Epidermal melanocyte (primary cell): ENCODE measurements at regions not wholly inside any gene's neighbourhood (a gene's known extent, or its start where the extent isn't known, plus 50 kb on each side); places are given as distances from the start of the nearest gene placed in this dataset.
"Not testable (repeated sequence)": the region's sequence is repeated elsewhere in the genome, so short reads cannot be mapped to it uniquely, and the experiment has no call there.

Experiments
- DNase-seq: peaks from one replicate; pipeline ENCODE4 v3.0.0; 2011; ENCODE audit warnings: low spot score; ENCODE audit not compliant: insufficient read length

DNA sequence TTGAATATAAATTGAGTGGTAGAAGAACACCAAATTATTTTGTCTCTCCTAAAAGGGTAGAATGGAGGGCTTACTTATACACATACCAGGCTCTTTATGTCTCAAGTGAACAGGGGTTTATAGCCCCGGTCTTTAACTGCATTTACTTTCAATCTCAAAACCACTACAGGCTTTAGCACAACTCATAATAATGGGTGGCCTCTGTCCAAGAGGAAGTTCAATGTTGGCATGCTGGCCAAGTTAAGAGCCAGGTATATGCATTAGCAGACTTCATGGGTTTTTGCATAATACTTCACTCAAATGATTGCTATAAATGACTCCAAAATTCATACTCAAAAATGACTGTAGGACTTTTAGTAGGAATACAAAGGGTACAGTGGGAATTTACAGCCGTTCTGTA is 118.5 kb upstream of the OTUD4 start:
- DNase-seq, result no peak

DNA sequence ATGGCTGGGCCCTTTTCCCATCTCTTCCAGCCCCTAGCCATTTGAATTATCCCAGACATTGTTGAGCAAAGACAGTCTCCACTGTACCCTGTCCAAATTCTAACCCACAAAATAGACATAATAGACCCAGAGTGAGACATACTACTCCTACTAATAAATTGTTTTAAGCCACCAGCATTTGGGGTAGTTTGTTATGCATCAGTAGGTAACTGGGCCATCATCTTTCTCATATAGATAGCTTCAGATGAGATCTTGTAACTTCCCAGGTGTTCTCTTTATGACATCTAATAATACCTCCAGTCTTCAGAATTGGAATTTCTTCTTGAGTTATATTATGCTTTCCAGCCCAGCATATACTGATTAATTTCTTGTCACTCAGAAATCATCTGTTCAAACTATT is 117.2 kb upstream of the OTUD4 start:
- DNase-seq, result no peak

DNA sequence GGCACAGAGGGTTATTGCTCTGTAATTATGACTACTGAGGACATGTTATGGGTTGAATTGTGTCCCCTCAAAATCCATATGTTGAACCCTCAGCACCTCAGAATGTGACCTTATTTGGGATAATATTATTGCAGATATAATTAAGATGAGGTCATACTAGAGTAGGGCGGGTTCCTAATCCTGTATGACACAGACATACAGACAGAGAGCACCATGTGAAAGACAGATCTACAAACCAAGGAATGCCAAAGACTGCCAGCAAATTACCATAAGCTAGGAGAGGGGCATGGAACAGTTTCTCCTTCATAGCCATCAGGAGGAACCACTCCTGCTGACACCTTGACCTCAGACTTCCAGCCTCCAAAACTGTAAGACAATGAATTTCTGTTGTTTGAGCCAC is 115.2 kb upstream of the OTUD4 start:
- no peak for DNase-seq

DNA sequence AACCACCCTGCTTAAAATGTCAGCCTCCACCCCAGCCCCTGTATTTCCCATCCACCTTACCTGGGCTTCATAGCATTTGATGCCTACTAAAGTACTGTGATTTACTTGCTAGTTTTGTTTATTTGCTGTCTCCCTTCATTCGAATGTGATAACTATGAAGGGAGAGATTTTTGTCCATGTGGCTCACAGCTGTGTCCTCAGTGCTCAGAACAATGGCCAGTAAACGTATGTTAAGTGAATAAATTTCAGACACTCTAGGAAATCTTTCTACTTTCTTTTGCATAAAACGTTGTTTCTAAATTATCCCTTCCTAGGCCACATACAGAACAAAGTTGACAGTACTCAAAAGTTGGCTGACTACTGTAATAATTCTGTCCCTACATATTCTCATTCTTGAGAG is 114.7 kb upstream of the OTUD4 start:
- no peak for DNase-seq

DNA sequence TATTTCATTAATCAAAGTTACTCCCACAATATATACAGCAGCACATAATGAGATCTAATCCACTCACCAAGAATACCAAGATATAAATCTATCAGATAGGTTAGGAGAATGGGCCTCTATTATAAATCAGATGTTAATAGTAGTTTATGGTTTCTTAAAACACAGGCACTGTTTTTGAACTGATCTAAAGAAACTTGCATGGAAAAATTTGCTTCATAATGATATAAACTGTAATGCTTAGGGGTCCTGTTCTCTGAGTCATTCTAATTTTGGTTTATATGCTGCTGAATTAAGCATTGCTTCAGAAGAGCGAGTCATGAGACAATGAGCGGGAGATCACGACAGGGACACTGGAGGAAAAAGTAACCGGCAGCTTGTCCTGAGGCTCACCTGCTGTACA is 113.3 kb upstream of the OTUD4 start:
- no peak for DNase-seq

DNA sequence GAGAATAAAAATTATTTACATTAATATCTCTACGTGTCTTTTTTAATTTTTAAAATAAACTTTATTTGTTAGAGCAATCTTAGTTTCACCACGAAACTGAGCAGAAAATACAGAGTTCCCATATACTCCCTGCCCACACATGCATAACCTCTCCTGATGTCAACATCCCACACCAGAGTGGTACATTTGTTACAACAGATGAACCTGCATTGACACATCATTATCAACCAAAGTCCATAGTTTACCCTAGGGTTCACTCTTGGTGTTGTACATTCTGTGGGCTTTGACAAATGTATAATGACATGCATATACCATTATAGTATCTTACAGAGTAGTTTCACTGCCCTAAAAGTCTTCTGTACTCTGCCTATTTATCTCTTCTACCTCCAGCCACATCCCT is 110.6 kb upstream of the OTUD4 start:
- DNase-seq, result no peak

DNA sequence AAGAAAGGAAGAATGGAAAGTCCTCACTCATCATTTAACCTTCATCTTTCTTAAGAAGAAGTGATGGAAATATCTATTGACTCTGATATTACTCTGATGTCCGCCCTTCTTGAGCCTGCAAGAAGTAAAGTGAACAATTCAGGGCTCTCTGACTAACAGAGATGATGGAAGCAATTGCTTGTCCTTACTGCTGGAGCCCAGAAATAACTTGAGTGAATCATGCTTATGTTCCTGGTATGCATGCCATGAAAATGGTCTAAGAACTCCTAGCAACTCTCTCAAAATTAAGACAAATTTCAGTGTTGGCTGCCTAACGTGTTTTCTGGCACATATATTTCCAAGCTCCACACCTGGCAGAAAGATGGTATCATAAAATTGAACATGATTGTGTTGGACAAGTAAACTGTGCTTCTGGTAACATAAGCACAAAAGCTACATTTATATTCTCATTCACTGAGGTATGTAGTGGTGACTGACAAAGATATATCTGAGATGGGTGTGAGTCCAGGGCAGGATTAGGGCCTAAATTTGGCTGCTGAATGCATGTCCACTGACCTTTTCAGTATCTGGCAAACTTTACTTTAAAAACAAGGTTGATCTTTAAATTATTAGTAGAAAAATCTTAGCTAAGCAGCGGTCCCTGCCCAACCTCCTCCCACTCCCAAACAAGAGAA is 109.2 kb upstream of the OTUD4 start:
- DNase-seq, result no peak

DNA sequence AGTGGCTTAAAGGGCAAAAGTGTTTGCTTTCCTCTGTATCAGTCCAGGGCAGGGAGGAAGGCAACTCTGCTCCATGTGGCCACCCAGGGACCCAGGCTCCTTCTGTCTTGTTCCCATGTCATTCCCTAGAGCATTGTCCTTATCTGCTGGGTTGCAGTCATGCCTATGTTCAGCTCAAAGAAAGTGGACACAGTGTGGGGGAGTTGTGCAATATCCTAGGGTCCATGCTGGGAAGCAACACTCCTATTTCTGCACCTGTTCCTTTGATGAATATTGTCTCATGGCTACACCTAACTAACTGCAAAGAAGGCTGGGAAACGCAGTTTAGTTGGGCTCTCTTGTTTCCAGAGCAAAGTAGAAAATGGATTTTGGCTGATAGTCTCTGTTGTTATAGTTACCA is 107.0 kb upstream of the OTUD4 start:
- DNase-seq, result no peak

DNA sequence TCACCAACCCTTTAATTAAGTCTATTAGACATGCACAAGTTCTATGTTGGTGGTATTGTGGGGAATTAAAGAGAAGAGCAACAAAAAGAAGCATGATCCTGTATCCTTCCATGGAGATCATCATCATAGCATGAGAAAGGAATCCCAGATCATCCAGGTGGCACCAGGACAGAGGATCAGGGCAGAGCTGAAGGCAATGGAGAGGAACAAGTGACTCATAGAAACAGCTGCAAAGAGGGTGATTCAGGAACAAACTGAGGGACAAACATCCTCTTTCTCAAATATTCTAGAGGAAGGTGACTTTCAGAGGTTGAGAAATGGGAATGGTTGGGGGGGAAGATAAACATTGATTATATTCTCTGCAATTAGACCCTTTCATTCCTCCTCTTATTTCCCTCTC is 105.5 kb upstream of the OTUD4 start:
- DNase-seq, result no peak

DNA sequence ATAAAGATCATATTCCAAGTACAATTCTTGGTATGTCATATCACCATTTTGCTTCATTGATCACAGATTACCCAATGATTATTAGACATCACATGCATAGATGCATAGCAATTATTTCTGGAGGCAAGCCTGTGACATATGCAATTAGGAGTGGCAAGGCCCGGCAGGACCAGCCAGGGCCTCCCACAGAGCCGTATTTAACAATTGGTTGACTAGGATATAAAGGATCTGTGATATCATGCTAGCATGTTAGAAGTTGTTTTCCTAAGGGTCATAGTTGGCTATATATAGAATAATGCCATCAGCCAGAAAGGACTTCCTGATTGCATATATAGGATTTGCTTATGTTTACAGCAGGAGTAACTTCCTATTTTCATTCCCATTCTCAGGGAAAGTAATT is 103.5 kb upstream of the OTUD4 start:
- DNase-seq, result no peak

DNA sequence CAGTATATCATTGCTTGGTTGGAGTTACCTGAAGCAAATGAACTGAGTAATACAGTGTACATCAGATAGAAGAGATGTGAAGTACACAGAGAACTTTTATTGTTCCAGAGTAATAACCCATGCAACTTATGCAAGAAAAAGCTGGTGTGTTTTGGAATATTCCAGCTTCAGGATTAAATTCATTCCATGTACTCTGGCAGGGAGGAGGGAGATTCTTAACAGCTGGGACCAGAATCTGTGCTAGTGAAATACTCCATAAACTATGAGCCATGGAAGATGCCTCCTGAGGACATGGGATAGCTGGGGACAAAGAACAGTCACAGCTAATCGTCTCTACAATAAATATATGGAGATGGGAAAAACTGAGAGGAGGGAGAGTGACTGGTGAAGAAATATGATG is 101.6 kb upstream of the OTUD4 start:
- no peak for DNase-seq

DNA sequence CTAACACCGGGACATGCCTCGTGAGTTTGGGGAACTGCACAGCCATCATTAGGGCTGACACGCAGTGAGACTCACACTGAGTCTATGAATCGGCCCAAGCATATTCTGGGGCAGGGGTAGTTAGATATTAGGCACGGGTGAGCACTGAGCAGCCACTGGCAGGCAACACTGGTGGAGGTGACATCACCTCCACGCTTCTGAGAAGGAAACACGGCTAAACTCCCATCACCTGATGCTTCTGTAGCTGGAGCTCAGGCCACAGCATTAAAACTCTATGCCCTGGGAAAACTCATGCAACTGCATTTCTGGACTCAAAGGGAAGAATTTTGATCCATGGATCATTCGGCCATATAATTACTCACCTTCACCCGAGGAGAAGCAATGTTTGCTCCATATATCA is 100.8 kb upstream of the OTUD4 start:
- no peak for DNase-seq

DNA sequence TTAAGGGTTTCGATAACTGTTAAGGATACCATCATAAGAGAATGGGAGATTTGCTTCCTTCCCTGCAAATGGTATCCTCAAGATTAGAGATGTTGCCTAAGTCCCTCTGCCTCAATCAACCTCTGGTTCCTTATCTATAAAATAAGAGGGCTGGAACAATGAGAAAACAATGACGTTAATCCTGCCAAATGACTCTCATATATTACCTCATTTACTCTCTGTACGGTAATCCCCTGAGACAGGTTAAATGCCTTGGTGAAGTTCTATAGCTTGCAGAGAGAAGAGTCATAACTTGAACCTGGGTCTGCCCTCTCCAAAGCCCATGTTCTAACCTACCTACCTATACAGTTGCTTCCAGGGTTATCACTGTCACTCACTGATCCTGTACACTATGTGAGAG is 100.2 kb upstream of the OTUD4 start:
- DNase-seq, result no peak

DNA sequence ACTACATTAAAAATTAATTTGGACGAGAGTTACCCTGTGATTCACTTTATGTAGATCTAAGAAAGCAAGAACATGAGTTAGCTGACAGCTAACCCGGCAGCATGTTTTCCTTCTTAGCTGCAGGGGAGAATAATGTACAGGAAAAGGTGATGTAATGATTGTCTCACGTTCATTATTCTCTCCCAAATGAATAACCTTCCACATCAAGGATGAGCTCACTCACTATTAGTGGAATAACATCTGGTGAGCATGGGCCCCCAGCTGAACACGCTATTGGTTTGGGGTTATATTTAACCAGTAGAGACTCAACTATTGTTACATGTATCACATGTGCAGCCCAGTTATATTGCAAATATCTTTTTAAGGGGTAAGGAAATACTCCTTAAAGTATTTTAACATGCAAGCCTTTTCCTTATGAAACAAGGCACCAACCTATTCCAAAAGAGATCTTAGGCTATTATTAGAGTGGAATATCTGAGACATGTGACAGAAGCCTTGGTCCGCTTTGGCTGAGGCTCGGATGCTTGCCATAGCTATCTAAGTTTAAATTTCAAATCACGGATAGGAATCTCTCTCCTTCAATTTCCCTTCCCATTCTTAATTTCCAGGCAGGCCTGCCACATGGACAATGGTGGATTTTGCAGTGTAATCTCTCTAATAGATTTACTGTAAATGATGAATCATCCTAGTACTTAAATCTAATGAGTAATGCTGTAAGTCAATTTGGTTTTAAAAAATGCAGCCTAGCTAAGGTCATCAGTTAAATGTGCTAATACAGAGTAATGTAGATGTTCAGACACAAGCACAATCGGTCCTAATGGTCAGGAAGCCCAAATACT is 99.0 kb upstream of the OTUD4 start:
- no peak for DNase-seq

DNA sequence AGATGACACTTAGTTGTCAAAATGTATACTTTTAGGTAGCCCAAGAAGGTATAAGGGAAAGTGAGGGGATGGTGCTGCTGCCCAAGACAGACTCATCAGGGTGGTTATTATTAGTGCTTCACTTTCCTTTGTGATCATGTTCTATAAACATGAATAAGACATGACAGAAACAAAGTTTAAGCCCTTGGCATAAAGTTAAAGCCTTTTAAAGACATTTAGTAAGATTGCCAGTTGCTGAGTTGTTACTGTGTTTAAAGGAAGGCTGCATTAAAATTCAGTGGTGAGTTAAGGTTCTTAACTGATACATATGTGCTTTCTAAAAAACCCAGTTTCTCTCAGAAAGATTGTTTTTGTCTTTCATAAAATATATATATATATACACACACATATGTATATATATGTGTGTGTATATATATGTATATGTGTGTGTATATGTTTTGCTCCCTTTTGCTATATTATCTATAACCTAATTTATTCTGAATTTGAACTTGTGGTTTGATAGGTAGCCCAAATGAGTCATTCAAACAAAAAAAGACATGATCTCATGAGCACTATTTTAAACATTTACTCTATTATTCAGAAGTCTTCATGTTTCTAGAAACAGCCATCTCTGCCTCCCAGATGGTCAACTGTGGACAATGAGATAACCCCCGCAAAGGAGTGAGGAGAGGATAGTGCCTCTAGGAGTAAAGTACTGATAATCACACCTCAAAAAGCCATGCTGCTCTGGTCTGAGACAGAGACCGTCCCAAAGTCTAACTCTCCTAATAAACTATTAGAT is 98.1 kb upstream of the OTUD4 start:
- no peak for DNase-seq

DNA sequence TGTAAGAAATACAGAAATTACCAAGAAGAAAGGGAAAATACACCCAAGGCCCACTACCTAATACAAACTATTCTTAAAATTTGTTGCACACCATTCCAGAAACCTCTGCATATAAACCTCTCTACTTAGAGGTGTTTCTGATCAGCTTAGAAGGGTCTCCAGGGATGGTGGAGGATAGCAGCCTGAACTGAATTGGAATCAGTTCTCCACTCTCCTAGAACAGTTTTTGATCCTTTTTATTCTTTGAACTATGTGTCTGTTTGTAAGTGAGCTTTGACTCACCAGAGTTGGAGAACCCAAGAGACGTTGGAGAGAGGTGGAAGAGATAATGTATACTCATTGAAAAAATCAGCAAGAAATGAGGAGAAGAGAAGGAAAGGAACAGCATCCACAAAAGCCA is 96.6 kb upstream of the OTUD4 start:
- DNase-seq, result no peak

DNA sequence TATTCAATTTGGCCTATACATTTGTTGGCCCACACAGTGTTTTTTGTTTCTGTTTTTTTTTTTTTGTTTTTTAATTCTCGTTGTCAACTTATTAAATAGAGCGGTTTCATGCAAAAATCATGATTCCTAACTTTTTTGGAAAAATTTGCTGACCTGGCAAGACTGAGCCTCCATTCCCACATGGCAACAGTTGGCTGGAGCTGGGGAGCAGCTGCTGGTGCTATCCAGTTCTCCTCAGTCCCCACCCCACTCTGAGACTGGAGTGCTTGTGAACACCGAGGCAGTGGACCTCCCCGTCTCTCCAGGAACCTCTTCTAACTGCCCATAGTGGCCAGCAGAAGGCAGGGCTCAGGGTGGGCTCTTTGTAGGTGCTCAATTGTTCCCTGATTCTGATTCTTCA is 95.7 kb upstream of the OTUD4 start:
- DNase-seq, result no peak

DNA sequence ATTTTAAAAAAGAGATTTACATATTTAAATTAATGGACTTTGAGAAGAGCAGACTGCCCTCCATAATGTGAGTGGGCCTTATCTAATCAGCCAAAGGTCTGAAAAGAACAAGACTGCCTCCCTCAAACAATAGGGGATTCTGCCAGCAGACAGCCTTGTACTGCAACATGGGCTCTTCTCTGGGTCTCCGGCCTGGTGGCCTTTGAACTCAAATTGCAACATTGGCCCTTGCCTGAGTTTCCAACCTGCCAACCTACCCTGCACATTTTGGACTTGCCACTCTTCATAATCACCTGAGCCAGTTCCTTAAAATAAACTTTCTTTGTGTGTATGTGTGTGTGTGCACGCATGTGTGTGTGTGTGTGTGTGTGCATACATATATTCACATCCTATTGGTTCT is 90.8 kb upstream of the OTUD4 start:
- DNase-seq, result no peak

DNA sequence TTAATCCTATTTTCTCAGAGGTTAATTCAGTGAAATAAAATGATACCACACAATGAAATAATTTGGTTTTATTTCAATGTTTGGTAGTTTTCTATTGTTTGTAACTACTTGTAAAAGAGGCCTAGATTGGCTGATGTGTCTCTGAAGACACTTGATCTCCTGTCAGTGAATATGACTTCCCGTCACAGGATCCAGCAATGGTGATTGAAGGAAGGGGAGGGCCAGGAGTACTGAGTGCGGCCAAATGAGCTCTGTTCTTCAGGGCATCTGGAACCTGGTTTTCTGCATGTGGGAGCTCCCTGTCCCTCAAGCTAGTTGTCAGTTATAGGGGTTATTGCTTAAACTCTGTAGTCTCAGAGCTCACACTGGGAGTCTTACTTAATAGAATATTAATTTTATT is 86.5 kb upstream of the OTUD4 start:
- DNase-seq, result no peak

DNA sequence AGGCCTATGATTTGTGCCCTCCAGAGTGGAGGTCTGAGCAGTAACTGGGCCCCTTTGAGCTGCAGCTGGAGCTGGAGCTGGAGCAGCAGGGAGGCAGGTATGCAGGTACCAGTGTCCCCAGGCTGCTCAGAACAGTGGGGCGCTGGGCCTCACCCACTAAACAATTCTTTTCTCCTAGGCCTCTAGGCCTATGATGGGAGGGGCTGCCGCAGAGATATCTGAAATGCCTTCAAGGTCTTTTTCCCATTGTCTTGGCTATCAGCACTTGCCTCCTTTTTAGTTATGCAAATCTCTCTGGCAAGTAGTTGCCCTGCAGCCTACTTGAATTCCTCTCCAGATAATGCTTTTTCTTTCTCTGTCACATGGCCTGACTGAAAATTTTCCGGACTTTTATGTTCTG is 79.7 kb upstream of the OTUD4 start:
- DNase-seq, result no peak

DNA sequence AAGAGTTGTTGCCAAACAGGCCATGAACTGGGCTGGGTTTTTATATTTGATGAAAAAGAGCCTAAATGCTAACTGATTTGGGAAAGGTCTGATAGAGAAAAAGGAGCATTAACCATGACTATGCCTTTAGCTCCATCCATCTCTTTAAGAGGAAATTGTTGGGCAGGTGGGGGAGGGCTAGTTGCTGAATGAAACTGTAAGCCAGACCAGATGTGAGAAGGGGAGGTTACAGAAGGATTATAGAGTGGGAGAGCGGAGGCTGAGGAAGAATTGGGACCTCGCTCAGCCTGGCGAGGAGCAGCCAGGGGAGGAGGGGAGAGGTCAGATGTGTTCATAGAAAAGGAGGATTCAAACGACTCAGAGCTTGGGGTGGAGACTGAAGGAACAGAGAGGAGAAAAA is 74.9 kb upstream of the OTUD4 start:
- not testable (repeated sequence) for DNase-seq

DNA sequence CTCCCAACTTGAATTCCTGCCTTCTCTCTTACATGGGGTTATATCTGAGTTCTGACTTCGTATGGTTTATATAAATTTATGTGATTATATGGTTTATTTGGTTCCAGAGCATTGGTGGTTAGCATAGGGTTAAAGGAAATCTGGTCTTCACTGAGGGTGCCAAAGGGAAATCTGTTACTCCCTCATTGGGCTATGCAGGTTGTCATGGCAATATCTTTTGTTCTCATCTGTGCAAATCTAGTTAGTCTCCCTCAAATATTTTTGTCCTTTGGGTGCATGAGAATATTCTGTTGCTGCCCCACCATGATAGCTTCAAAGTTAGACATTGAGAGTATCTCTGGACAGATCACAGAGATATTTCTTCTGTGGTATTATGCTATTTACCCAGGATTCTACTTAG is 71.8 kb upstream of the OTUD4 start:
- no peak for DNase-seq
